ENCODE measurements at regions not wholly inside any gene's neighbourhood (a gene's known extent, or its start where the extent isn't known, plus 50 kb on each side); places are given as distances from the start of the nearest gene placed in this dataset.

DNA sequence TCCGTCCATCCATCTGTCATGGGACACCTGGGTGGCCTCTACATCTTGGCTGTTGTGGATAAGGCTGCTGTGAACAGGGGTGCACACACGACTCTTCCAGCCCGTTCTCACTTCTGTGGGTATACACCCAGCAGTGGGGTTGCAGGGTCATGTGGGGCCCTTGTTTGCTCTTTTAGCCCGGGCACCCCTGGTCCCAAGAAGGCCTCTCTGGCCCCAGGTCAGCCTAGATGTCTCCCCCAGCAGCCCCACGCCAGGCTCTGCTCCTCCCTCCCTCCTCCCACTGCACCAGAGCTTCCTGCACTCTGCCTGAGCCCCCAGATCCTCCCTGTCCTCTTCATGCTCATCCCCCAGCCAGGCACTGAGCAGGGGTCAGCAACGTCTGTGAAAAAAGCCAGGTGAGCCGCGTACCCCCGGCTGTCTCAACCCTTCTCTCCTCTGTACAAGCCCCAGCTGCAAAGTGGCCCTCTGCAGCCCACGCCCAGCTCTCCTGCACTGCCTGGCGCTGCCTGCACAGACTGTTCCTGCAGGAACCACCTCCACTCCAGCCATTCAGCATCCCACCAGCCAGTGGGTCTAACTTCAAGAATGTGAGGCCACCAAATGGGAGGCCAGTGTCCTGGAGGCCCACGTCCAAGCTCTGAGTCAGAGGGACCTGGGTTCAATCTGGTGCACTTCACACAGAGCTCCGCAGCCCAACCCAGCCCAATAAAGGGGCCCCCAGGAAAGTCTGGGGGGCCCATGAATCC, 1508.9 kb downstream of the BRD1 start:
- no peak for DNase-seq

DNA sequence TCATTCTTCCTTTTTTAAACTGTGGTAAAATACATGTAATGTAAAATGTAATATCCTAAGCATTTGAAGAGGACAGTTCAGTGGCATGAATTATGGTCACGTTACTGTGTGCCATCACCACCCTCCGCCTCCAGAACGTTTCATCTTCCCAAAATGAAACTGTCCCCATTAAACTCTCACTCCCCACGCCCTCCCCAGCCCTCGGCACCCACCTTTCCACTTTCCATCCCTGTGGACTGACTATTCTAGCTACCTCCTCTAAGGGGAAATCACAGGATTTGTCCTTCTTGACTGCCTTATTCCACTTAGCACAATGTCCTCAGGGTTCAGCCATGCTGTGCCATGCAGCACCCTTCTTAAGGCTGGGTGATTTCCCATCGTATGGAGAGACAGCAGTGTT, 1509.5 kb downstream of the BRD1 start:
- no peak for DNase-seq

DNA sequence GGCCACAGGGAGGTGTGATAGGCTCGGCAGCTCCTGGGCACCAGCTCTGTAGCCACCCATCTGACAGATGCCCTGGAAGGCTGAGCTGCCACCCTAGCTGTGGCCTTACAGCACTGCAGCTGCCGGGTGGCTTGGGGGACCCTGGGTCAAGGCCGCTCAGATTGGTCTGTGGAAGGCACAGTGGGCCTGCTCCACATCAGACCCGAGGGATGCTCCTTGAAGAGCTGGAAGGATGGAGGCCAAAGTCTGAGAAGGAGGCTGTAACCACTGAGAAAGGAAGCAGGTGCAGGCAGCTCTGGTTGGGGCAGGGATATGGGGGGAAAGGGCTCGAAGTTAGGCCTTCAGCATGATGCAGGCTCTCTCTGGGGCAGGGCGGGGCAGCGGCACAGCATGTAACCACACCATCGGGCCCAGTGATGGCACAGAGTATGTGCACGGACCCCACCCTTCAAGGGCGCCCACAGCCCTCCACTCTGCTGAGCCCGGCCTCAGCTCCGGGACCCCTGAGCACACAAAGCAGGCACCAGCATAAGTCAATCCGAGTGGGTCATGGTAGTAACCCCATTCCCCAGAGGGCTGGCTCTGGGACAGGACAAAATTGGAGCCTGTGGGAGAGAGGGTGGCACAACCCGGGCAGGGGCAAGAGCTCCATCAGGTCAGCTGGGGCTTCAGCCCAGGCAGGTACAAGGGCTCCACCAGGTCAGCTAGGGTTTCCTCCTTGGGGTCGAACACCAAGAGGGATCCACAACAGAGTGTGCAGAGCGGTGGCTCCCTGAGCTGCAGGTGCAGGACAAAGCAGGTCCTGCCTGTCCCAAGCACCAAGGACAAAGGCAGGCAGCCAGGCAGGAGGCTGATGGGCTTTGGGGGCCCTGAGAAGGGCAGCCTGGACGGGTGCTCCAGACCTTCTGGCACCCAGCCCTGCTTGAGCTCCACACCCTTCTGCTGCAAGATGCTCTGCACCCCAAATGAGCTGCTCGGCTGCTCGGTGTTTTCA, 1511.1 kb downstream of the BRD1 start:
- DNase-seq = no peak

DNA sequence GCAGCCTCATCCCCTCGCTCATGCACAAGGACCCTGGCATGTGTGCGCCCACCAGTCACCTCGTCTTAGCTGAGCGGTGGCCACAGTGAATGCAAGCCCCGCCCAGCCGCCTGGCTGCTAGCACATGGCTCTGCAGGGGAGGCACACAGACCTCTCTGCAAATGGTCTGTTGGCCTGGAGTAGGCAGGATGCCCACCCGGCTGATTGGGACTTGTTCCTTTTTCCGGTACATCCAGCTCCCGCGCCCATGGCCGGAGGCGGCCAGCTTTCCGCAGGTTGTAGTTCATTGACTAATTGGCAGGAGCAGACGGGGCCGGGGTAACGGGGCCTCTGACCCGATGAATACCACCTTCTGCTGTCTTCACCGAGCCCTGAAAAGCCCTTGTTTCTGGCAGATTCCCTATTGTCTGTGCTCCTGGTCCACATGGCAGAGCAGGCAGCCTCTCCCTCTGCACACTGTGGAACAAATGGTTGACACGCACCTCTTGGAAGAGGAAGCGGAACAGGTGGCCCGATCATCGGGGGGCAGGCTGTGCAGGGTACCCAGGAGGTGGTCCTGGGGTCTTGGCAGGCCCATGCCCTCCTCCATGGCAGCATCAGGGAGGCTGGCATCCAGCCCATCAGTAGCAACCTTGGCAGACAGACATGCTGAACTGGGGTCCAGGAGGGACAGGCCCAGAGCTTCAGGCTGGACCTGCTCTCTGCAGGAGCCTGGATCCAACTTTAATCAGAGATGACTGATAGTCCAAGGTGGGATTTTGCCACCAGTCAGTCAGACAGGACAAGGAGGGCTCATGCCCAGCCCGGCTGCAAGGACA, 1512.0 kb downstream of the BRD1 start:
- DNase-seq = no peak

DNA sequence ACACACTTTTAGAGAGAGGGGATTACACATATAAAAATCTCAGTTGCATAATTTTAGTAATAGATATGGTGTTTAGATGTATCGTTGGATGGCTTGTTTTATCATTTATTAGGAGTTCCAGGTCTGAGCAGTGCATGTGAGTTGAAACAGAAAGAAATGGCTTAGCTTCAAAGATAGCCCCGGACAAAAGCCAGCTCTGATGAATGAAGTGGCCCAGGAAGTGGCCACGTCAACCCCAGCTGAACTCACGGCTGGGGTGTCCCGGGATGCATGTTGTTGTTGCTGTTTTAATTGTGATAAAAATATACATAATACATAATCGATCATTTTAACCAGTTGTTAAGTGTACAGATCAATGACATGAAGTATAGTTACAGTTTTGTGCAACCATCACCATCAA, 1513.6 kb downstream of the BRD1 start:
- DNase-seq = no peak

DNA sequence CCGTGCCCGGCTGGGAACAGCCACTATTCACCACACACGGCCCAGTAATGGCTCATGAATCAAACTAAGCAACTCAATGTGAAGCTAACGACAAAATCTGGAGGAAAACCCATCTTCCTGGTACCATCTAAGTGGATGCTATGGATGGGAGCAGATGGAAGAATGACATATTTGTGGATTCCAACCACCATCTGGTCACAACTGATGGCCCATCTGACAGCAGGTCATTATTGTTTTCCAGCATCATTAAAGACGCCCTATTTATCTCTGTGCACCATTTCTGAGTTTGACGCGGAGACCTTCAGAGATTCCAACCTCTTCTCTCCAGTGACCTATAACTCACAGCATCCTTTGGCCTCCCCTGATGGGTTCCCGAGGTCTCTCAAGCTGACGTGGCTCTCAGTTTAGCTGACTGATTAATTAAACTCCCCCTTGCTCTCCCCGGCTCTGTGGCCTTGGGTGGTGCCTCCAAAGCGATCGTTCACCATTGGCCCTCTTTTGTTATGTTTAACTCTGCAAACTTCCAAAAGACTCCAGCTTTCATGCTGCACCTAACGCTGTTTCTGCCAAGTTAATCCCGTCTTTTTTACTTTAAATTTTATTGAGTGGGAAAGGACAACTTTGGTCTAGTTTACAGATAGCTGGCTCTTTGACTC, 1514.4 kb downstream of the BRD1 start:
- DNase-seq = no peak

DNA sequence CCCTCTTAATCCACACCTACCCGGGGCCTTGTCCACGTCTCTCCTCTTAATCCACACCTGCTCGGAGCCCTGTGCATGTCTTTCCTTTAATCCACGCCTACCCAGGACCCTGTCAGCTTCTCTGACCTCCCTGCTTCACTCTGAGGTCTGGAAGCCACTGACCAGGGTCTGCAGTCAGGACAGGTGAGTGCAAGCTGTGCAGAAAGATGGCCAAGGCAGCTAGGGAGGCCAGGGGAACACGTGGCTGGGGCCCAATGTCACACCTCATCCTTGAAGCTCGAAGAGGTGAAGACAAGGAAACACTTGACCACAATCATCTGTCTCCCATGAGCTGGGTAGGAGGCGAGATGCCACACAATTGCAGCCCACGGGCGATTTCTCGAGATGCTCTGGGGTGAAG, 1516.9 kb downstream of the BRD1 start:
- DNase-seq = no peak

DNA sequence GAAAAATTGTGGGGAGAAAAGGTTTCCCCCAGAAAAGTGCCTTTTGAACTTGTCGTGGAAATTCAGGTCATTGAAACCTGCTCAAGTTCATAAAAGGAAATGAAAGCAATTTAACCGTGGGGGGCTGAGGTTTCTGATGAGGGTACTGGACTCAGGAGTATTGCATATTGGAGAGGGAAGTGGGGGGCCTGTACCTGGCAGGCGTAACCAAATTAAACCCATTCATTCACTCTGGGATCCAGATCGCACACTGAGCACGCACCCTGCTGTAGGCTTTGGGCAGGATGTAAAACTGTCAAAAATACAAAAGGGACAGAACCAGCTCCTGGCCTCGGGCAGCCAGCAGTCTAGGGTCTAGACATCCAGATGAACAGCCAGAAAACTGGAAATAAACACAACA, 1517.4 kb downstream of the BRD1 start:
- DNase-seq = no peak

DNA sequence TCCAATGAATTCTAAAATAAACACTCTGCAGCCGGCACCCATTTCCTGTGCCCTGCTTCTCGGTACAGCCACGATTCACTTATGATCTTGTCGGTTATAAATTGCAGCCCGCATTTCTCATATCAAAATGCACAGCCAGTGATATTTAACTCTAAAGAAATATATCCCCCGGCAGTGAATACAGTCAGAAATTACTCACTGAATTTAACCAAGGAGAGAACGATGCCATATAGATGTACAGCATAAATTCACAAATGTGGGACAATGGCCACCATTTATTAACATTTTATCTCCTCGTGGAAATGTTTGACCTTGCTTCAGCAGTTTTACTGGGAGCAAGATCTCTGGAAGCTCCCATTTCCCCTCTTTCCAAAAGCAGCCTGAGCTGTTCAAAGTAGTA, 1517.8 kb downstream of the BRD1 start:
- DNase-seq = no peak

DNA sequence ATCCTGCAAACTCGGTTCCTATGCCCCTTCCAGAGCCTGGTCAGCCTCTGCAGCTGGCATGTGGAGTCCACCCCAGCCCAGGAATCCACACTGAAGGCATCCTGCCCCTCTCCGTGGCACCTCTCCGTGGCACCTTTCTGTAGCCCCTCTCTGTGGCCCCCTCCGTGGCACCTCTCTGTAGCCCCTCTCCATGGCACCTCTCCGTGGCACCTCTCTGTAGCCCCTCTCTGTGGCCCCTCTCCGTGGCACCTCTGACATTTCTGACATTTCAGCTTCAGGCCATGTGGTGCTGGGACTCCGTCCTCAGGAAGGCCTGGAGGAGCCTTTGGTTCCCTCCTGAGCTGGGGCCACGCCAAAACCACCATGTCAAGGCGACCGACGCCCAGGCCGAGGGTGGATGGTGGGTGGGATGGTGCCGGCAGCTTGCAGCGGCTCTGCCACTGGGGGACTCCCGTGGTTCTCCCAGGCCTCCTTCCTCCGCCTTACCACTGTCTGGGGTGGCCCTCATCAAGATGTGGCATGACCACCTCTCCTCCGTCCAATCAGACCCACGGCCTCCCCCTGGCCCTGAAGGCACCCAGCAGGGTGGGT, 1518.5 kb downstream of the BRD1 start:
- DNase-seq = no peak

DNA sequence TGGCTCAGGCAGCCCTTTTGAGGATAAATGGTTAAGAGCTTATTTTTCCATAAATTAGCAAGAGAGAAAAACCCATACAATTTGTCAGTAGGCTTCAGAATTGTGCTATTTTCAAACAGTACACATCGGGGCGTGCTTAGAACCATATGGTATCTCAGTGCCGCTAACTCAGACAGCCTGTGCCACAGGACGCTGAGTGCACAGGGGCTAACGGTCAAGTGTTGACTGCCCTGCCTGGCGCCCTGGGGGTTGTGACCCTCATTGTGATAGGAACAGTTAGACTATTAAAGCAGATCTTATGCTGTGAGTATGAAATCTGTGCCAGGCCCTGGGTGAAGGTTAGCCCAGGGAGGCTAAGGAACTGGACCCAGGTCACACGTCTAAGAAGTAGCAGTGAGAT, 1519.7 kb downstream of the BRD1 start:
- DNase-seq = no peak

DNA sequence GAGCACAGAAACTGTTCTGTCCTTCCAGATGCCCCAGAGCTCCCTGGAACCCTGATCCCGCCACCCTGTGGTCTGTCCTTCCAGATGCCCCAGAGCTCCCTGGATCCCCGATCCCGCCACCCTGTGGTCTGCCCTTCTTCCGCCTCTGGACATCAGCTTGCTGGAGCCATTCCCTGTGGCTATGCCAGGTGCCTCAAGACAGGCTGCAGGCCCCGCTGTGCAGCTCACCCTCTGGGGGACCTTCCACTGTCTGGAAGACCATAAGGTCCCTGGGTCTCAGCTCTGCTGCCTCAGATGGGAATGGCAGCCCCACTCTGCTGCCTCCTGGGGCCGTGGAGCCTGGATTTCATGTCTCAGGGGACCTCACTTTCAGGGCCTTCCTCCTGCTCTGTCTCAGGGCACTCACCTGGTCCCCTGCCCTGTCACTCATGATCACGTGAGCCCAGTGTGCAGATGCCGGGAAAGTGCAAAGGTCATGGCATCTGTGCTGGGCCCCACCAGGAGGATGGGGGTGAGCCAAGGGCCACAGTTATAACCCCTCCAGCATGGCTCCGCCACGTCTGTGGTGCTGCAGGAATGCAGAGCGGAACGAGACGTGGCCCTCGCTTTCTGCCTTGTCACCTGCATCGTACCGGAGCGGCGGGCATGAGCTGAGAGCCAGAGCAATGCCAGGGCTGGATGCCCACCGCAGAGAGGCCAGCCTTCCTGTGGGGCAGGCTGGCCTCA, 1520.7 kb downstream of the BRD1 start:
- no peak for DNase-seq

DNA sequence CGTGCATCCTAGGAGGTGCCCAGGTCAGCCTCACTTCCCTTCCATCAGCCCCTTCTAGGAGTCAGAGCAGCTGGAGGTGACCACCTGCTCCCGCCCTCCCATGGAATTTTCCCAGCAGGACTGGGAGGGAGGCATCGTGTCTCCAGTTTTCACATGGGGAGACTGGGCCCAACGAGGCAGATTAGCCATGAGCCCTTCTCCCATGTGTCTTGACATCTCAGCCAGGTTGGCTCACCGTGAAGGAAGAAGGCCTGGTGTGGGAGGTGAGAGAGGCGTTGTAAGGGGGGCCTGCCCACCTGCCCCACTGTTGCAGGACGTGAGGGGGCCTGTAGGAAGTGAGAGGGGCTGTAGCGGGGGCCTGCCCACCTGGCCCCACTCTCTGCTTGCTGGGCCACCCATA, 1521.4 kb downstream of the BRD1 start:
- DNase-seq = no peak

DNA sequence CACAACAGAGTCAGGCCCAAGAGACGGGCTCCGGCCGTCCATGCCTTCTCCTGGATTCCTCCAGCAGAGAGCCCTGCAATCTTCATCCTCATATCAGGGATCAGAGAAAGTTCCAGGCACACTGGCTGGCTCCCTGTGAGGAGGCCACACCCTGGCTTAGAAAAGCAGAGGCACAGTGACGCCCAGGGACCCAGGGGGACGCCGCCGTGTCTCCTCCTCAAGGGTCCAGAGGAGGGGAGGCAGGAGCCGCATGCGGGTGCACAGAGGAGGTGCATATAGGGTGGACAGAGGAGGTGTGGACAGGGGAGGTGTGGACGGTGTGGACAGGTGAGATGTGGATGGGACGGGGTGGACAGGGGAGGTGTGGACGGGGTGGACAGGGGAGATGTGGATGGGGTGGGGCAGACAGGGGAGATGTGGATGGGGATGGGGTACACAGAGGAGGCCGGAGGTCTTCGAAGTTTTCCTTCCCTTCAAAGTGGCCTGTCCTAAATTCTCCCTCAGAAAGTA, 1521.9 kb downstream of the BRD1 start:
- no peak for DNase-seq

DNA sequence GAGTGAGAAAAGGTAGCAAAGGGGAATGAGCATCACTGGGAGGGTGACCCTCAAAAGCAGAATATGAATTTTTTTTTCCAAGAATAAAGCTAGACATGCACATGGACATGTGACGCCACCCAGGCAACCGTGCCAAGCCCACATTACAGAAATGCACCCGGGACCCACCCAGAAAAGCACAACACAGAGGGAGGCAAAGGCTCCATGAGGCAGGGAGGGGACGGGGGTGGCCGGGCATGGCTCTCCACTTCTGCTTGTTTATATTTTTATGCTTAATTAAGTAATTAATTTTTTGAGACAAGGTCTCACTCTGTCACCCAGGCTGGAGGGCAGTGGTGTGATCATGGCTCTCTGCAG, 1524.3 kb downstream of the BRD1 start:
- no peak for DNase-seq

DNA sequence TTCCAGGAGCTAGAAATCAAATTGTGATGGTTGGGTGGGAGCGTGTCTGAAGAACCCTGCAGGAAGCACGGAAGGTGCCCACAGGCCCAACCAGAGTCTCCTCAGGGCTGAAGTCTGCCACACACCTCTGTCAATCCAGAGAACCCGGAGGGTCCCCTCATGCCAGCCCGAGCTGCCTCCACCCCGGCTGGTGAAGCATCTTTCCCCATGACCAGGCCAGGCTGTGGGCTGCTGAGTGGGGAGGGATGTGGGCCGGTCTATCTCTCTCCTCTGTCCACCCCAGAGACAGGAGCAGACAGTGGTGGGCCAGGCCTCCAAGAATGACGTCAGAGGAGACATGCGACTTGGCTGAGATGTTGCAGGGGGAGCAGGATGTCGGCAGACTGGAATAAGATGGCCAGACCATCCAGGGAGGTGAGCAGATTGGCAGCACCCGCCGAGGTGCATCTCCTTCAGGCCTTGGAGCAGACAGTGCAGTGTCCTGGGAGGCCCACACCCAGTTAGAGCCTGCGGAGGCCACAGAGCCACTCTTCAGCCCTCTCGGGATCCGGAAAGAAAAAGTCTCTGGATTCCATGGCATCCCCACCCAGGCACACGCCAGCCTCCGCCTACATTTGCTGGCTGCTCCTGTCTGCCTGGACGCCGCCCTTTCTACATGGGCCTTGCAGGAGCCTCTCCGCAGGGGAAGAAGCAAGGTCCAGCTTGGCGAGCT, 1524.9 kb downstream of the BRD1 start:
- no peak for DNase-seq

DNA sequence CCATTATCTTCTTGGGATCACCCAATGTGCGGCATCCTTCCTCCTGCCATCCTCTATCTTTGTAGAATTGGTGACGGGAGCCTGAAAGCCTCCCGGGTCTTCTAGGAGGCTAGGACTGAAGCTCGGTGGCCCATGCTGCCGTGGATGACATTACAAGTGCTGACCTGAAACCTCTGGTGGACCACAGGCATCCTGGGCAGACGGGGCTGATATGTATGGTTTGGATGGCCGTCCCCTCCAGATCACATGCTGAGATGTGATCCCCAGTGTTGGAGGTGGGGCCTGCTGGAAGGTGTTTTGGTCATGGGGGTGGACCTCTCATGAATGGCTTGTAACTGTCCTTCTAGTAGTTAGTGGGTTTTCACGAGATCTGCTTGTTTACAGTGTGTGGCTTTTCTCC, 1525.8 kb downstream of the BRD1 start:
- DNase-seq = no peak

DNA sequence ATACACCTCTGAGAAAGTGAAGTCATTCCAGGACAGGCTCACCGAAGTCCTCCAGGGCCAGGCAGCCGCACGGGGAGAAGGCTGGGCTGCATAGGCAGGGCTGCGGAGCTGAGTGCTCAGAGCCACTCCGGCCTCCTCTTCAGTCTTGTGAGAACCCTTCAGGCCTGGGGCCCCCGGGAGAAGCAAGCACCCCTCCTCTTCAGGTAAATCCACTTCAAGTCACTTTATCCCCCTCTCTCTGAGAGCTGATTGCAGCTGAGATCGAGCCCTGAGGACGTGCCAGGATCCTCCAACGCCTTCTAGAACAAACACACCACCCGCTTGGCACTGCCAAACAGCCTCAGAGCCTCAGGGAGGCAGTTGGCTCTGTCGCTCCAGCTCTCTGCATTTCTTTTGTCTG, 1526.3 kb downstream of the BRD1 start:
- DNase-seq = no peak

DNA sequence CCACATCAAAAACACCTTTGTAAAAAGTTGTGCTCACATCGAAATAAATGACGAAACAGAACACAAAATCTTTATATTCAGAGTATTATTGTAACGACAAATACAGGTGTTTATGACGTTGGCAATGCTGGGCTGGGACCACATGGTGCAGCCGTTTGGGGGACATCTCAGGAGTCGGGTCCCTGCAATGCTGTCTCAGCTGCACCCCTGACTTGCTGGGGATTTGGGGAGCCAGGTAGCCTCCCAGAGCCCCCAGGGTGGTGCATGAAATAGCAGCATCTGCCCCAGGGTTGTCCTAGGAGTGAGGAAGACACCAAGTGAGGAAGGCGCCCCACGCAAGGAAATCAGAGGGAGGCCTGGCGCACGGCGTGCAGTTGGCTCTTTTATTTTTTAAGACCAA, 1526.8 kb downstream of the BRD1 start:
- DNase-seq = no peak

DNA sequence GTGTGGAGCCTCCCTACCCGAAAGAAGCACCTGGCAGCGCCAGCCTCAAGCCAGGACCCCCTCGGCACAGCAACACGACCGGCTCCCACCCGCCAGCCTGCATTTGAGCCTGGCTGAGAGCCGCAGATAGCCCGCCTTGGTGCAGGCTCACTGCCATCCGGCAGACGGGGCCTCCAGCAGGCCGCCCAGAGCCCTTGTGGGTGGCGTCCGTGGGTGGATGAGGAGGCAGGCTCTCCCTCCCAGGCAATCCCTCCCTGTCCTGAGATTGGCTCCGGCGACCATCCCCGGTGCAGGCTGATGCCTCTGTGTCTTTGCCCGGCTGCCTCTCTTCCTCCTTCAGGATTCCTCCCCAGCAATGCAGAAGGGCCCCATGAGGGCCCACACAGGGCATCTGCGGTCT, 1527.9 kb downstream of the BRD1 start:
- DNase-seq = no peak

DNA sequence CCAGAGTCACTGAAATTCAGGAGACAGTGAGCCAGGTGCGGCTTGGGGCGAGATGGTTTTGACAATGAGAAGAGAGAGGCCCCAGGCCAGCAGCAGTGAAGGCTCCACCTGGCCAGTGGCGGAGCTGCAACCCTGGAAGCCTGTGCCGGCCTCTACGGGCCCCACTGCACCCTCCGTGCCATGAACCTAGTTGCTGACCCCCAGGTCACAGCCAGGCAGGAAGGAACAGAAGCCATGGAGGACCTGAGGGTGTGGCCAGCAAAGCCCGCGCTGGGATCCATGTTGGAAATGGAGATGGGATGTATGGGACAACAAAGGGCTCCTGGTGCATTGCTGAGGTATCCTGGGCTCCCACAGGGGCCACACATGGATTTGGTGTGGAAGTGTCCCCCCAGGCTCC, 1528.5 kb downstream of the BRD1 start:
- DNase-seq = no peak
